ENCODE measurements at regions not wholly inside any gene's neighbourhood (a gene's known extent, or its start where the extent isn't known, plus 50 kb on each side); places are given as distances from the start of the nearest gene placed in this dataset.

DNA sequence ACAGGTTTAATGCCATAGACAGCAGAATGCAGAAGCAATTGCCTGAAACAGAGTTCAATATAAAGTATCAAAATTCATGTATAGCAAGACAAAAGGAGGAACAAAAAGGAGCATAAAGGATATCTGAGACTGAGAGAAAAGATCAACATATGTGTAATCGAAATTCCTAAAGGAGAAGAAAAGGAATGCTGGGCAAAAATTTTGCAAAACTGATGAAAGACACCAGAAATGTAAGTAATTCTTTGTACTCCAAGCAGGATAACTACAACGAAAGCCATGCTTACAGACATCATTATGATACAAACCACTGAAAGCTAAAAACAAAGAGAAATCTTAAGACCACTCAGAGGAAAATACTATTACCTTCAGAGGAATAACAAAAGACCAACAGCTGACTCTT is 72.8 kb upstream of the MTAP start:
- TF ChIP-seq, protein P1, sequence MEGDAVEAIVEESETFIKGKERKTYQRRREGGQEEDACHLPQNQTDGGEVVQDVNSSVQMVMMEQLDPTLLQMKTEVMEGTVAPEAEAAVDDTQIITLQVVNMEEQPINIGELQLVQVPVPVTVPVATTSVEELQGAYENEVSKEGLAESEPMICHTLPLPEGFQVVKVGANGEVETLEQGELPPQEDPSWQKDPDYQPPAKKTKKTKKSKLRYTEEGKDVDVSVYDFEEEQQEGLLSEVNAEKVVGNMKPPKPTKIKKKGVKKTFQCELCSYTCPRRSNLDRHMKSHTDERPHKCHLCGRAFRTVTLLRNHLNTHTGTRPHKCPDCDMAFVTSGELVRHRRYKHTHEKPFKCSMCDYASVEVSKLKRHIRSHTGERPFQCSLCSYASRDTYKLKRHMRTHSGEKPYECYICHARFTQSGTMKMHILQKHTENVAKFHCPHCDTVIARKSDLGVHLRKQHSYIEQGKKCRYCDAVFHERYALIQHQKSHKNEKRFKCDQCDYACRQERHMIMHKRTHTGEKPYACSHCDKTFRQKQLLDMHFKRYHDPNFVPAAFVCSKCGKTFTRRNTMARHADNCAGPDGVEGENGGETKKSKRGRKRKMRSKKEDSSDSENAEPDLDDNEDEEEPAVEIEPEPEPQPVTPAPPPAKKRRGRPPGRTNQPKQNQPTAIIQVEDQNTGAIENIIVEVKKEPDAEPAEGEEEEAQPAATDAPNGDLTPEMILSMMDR (IDR thresholded peaks at IDR 0.05) = no peak
- TF ChIP-seq POLR2A (IDR thresholded peaks at IDR 0.05) = no peak

Measured in uterus (tissue), 2 donors.